Lower lobe of right lung (tissue), 2 donors: ENCODE measurements at regions not wholly inside any gene's neighbourhood (a gene's known extent, or its start where the extent isn't known, plus 50 kb on each side); places are given as distances from the start of the nearest gene placed in this dataset.
"Not testable (repeated sequence)": the region's sequence is repeated elsewhere in the genome, so short reads cannot be mapped to it uniquely, and the experiment has no call there.

Experiments
- ATAC-seq, 2 donors: fragments of 200-7000 bp; cut with Tn5 transposase; one replicate each; pipeline ENCODE4 v1.9.1; 2020 to 2022; ENCODE audit warnings: mild to moderate bottlenecking in 2 of 2, moderate library complexity in 2 of 2
- DNase-seq: peaks from one replicate; pipeline ENCODE4 v3.0.0-alpha.2; 2020
- H3K27ac ChIP-seq: fragments of 200-600 bp; one replicate; pipeline ENCODE4 v1.8.0; 2022
- H3K27me3 ChIP-seq: fragments of 200-600 bp; one replicate; pipeline ENCODE4 v1.8.0; 2022; ENCODE audit warnings: low read depth
- H3K36me3 ChIP-seq: fragments of 200-600 bp; one replicate; pipeline ENCODE4 v1.8.0; 2022; ENCODE audit warnings: mild to moderate bottlenecking
- H3K4me1 ChIP-seq: fragments of 200-600 bp; one replicate; pipeline ENCODE4 v1.8.0; 2022
- H3K4me3 ChIP-seq: fragments of 200-600 bp; one replicate; pipeline ENCODE4 v1.8.0; 2022; ENCODE audit warnings: mild to moderate bottlenecking
- H3K9me3 ChIP-seq: fragments of 200-600 bp; one replicate; pipeline ENCODE4 v1.8.0; 2022
- CTCF ChIP-seq: fragments of 200-600 bp; IDR thresholded peaks from one replicate; pipeline ENCODE4 v1.8.0; 2022; ENCODE audit warnings: antibody characterized with exemption, mild to moderate bottlenecking
- intact Hi-C: fragments of 100-400 bp; cut with DNase I; formaldehyde crosslinking; loops from one replicate; pipeline ENCODE4 v1.11.0; 2022
- donor health status: DM: no; HTN: yes; CAD: no; lungs with severe emphysema.

GRCh38 chr3:67064105-67064504 lies 66.0 kb downstream of the KBTBD8 start:
- no peak for ATAC-seq
- Histone ChIP-seq H3K4me3 (no peak overlapping the region), H3K36me3 (no peaks in the 10 kb centered on the region), H3K27me3 (no peaks in the 10 kb centered on the region), H3K27ac (no peak overlapping the region), H3K4me1 (no peaks in the 10 kb centered on the region), H3K9me3 (no peaks in the 10 kb centered on the region)
- DNase-seq, result no peak
- intact Hi-C loops, result no loop called here
- no peak for TF ChIP-seq CTCF

GRCh38 chr3:67067251-67067650 lies 69.1 kb downstream of the KBTBD8 start:
- Histone ChIP-seq H3K4me1 (no peaks in the 10 kb centered on the region), H3K9me3 (no peaks in the 10 kb centered on the region), H3K27me3 (no peaks in the 10 kb centered on the region), H3K27ac (no peak overlapping the region), H3K36me3 (no peaks in the 10 kb centered on the region), H3K4me3 (no peak overlapping the region)
- ATAC-seq, result no peak
- DNase-seq, result no peak
- TF ChIP-seq CTCF, result no peak
- intact Hi-C loops, result no loop called here

- H3K4me1 ChIP-seq, intact Hi-C loops, H3K9me3 ChIP-seq, DNase-seq, H3K27me3 ChIP-seq, H3K36me3 ChIP-seq, H3K27ac ChIP-seq, H3K4me3 ChIP-seq, ATAC-seq: not testable (repeated sequence)
These were observed 74.5 kb downstream of the KBTBD8 start for GRCh38 chr3:67072640-67073039.

- Histone ChIP-seq H3K36me3 (no peaks in the 10 kb centered on the region), H3K27me3 (no peaks in the 10 kb centered on the region), H3K4me1 (no peaks in the 10 kb centered on the region), H3K27ac (no peak overlapping the region), H3K9me3 (no peaks in the 10 kb centered on the region), H3K4me3 (no peak overlapping the region)
- TF ChIP-seq CTCF, result no peak
- DNase-seq (no peak), ATAC-seq (no peak)
- intact Hi-C loops, result no loop called here
These were observed 75.7 kb downstream of the KBTBD8 start for GRCh38 chr3:67073812-67074211.

GRCh38 chr3:67075295-67075694 lies 77.2 kb downstream of the KBTBD8 start:
- Histone ChIP-seq H3K27me3 (no peaks in the 10 kb centered on the region), H3K4me3 (no peak overlapping the region), H3K9me3 (no peaks in the 10 kb centered on the region), H3K4me1 (no peaks in the 10 kb centered on the region), H3K36me3 (no peaks in the 10 kb centered on the region), H3K27ac (no peak overlapping the region)
- intact Hi-C loops, result no loop called here
- ATAC-seq (no peak), DNase-seq (no peak)
- TF ChIP-seq CTCF, result no peak

- H3K4me1 ChIP-seq, result no peaks in the 10 kb centered on the region
- DNase-seq (no peak), ATAC-seq (no peak)
These were observed 78.5 kb downstream of the KBTBD8 start for GRCh38 chr3:67076607-67077006.

More at GRCh38 chr3:67076607-67077006, 78.5 kb downstream of the KBTBD8 start:
- no peaks in the 10 kb centered on the region for H3K9me3 ChIP-seq
- H3K4me3 ChIP-seq, result no peak overlapping the region
- no peaks in the 10 kb centered on the region for H3K27me3 ChIP-seq
- TF ChIP-seq CTCF, result no peak
- no peaks in the 10 kb centered on the region for H3K36me3 ChIP-seq
- intact Hi-C loops, result no loop called here
- no peak overlapping the region for H3K27ac ChIP-seq
